CD4-positive, alpha-beta T cell treated with Interferon alpha-2 for 1 hour (primary cell): ENCODE measurements at regions not wholly inside any gene's neighbourhood (a gene's known extent, or its start where the extent isn't known, plus 50 kb on each side); places are given as distances from the start of the nearest gene placed in this dataset.

Source experiments
- DNase-seq, 2 donors: peaks; one replicate each; pipeline ENCODE4 v3.0.0-alpha.2; 2020 to 2022

DNA sequence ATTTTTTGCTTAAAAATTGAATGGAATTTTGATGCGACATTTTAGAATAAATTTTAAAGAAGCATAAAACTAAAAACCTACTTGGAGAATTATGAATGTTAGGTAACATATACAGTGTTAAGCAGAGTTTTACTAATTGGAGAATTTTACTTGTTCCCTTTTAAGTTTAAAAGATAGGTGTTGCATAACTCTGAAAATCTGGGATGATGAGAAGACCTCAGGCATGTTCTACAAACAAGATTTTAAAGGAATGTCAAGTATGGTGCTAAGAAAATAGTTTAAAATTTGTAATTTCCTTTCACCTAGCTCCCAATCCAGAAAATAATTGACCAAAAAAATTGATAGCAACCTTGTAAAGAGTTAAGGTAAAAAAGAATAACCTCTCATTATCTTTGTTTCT, 135.8 kb downstream of the RFC3 start:
- no peak for DNase-seq

GRCh38 chr13:33956346-33956745, 138.4 kb downstream of the RFC3 start:
- no peak for DNase-seq

GRCh38 chr13:33957497-33957905, 139.6 kb downstream of the RFC3 start:
- DNase-seq, result no peak

GRCh38 chr13:33958964-33959363, 141.0 kb downstream of the RFC3 start:
- DNase-seq, result no peak

GRCh38 chr13:33963134-33963533, 145.2 kb downstream of the RFC3 start:
- DNase-seq, result no peak

- no peak for DNase-seq
These were observed 145.9 kb downstream of the RFC3 start for GRCh38 chr13:33963895-33964294.

DNA sequence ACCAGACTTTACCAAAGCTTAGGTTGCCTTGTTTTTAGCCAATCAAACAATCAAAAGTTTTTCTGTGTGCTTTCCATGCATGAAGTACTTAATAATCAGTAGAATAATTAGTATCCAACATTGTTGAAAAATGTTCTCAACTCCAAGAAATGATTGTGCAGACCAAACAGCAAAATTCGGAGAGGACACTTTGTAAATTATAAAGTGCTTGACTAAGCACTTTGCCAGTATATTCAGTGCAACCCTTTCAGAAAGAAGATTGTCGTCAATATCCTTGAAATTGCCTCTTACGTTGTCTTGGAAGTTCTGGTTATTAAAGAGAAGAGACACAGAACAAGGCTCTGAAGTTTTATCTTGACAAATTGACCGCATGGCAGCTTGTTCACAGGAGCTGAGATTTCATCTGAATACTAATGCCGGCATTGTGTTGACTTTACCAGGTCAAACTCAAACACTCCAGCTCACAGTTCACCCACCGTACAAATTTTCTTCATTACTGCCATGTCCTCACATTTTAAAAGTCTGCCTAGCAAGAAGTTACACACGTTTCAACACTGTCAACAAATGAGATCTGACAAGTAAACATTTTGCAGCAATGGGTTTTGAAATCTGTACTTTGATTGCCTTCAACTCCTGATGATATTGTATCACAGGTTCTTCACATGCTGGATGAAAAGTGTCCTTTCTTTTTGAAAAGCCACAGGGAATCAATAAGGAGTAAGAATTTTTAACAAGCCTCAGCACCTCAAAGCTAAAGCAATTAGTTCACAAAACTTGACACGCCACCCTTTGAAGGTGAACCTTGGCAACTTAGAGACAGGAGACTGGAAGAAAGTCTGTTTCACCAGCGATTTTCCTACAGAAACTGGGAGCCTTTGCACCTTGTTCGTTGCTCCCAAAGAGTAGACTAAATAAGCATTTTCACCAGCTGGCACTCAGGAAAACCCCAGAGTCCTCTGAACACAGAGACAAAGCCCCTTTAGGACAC, 150.9 kb downstream of the RFC3 start:
- no peak for DNase-seq

DNA sequence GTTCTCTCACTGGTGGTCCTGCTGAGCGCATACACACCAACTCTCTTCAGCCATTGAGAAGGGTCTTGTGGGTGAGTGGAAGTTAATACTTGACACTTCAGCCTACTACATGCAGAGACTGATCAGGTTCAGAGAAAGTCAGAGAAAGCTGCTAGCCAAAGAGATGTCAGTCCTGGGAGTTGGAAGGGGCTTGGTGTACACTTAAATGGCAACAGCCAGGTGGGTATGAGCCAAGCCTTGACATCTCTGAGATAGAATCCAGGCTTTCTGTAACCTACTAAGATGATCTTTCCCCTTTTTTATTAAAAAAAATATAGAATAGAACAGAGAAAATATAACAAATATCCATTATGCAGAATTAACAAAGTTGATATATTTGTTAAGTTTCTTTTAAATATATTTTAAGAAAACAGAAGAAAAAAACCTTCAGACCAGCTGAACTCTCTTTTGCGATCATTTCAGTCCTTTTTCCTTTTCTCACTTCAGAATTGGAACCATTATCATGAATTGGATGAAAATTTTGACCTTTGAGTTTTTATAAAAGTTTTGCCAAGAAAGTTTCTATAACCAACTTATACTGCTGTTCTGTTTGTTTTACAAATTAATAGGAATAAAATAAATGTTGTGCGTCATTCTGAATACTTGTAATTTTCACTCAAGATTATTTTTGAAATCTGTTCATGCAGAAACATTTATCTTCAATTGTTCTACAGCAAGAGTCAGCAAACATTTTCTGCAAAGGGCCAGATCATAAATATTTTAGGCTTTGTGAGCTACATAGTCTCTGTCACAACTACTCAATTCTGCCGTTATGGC, 153.0 kb downstream of the RFC3 start:
- no peak for DNase-seq

- no peak for DNase-seq
These were observed 153.5 kb downstream of the RFC3 start for GRCh38 chr13:33971562-33971819.

DNA sequence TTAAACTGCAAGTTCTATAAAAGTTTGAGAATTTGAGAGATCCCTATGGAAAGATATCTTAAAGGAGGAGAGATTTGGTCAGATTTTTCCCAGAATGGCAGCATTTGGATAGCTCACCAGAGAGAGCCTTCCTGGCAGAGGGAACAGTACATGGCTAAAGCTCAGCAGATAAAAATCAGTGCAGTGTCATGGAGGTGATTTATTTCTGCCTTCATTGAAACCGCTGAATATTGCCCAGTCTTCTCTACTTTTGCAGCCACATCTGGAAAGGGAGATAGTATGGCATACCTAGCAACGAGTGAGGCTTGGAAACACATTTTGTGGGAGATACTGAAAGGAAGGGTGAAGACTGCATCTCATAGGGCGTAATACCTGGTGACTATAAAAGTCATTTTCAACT, 155.2 kb downstream of the RFC3 start:
- DNase-seq, result no peak

DNA sequence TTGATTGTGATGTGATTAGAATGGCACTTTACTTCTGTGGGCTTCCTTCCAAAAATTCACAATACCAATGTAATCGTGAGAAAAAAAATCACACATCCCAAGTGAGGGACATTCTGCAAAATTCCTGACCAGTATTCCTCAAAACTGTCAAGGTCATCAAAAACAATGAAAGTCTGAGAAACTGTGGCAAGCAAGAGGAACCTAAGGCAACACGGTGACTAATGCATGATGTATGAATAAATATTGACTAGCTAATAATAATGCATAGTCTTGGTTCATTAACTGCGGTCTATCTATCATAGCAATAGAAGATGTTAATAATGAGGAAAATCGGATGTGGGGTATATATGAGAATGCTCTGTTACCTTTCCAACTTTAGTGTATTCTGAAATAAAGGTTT, 159.0 kb downstream of the RFC3 start:
- no peak for DNase-seq

GRCh38 chr13:33978653-33979052, 160.7 kb downstream of the RFC3 start:
- DNase-seq, result no peak

DNA sequence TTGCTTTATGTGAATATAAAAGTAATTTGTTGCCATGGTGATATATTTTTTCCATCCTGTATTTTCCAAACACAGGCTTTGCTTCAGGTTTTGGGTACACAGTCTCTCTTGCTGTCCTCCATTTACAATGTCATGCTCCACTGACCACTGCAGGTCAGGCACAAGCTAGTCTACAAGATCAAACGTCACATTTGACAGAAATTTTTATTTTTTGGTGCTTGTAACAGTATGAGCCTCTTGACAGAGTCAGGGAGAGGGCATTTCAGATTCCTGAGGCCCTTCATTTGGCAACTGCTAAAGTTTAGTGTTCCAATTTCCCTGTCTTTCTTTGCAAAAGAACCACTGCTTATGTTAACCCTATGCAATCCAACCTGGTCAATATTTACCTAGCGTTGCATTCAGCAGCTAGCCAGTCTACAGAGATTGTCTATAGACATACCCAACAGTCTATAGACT, 175.0 kb downstream of the RFC3 start:
- DNase-seq, result no peak

DNA sequence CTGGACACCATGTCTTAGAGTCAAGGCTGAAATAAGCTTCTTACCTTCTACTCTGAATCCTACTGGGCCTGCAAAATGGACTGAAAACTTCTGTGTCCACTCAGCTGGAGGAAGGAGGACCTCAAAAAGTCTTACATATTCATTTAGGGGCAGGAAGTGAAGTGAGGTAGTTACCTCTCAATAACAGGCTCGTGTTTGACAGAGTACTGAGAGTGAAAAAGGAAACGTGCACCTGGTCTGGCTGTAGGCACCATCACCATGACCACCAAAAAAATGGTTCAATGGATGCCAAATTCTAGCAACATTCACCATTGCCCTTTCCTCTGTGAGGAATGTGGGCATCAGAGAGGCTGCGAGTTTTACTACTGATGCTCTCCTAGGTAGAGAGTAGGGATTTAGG, 176.2 kb downstream of the RFC3 start:
- DNase-seq, result no peak

- no peak for DNase-seq
These were observed 177.0 kb downstream of the RFC3 start for GRCh38 chr13:33994826-33995502.

GRCh38 chr13:33996636-33997035, 178.7 kb downstream of the RFC3 start:
- DNase-seq, result no peak

DNA sequence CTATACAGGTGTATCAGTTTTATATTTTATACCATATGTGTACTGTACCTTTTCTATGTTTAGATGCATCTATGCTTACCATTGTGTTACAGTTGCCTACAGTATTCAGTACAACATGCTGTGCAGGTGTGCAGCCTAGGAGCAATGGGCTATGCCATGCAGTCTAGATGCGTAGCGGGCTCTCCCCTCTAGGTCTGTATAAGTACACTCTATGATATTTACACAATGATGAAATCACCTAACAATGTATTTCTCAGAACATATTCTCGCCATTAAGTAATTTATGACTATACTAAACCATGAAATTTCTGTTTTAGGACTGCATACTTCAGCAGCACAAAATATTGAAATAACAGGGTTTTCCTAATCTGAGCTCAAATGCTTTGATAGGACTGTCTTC, 179.6 kb downstream of the RFC3 start:
- DNase-seq, result no peak

DNA sequence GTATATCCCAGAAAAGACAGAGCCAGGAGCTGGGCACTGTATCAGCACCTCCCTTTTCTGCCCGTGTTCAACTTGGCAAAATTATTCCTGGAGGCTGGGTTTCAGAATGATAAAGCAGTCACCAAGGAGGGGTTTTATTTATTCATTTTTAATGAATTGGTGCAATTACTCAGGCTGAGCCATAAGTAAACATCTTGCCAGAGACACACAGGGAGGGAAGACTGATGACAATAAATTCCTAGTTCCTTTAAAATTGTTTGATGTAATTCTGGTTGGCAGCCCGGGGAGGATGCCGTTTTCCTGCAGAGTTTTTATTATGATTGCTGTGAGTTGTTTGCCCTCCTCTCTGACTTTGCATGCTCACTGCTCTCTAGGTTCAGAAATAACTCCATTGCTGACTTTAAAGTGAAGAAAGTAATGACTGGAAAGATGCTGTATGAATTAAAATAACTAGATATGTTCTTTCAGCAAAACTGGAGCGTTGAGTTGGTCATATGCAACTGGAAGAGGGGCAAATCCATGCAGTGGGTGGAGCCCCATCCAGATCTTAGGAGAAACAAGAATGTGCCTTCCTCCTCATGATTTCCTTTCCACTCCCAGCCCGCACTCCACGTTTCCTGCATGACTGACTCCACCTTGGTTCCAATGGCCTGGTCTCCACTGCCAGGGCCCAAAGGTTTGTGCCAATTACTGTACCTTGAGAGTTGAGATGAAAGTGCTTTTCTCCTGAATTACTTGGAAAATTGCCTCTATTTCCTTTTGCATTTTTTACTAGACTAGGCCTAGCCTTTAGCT, 182.1 kb downstream of the RFC3 start:
- no peak for DNase-seq

- no peak for DNase-seq
These were observed 183.0 kb downstream of the RFC3 start for GRCh38 chr13:34000955-34001354.

DNA sequence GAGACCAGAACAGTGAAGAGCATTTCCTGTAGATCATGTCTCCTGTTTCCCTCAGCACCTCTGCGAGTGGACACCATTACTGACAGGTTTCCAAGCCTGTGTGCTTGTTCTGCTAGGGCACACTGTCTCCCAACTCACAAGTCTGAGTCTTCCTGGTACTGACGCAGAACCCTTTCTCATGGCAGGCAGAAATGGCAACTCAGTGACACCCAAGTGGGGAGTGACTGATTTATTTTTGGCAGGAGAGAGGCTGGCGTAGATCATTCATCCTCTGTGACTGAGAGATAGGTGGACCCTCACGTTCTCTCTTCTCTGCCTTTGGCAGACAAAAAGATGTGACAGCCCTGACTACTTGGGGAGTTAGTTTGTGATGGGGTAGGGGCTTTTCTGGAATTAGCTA, 183.4 kb downstream of the RFC3 start:
- DNase-seq, result no peak

- DNase-seq, result no peak
These were observed 184.2 kb downstream of the RFC3 start for GRCh38 chr13:34002141-34002540.

GRCh38 chr13:34002924-34003323, 185.0 kb downstream of the RFC3 start:
- no peak for DNase-seq

DNA sequence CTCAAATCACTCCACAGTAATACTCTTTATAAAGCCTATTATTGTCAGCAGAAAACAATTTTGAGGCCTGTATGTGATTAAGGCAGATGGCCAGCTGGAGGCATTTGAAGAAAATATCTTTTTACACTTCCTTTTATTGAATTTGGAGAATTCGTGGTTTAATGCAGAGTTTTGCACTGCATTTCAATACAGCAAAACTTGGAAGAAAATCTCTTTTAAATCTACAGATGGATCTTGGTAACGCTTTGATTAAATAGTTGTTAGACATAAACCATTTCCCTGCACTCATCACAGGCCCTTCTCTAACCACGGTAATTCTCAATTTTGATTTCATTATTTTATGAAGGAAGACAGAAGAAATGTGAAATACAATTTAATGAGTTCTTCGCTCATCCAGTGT, 185.7 kb downstream of the RFC3 start:
- DNase-seq, result no peak
